Peyer's patch (tissue), 4 donors: ENCODE measurements at regions not wholly inside any gene's neighbourhood (a gene's known extent, or its start where the extent isn't known, plus 50 kb on each side); places are given as distances from the start of the nearest gene placed in this dataset.

Experiments
- POLR2A ChIP-seq, 2 donors: fragments of 450-650 bp; IDR thresholded peaks; one replicate each; pipeline ENCODE4 v1.5.1; 2017; ENCODE audit warnings: antibody characterized with exemption in 2 of 2, mild to moderate bottlenecking in 2 of 2, moderate library complexity in 2 of 2
- TF ChIP-seq, protein P1 (sequence below), 6 experiments: fragments of 450-650 bp in 4 of 6; fragments of 200-600 bp in 2 of 6; sonication (generic) in 1 of 6; IDR thresholded peaks; one replicate each; pipeline ENCODE4 v1.5.1; 2017 to 2019; ENCODE audit warnings: antibody characterized with exemption in 6 of 6, mild to moderate bottlenecking in 3 of 6, moderate library complexity in 1 of 6

- no peak for TF ChIP-seq POLR2A (IDR thresholded peaks at IDR 0.05)
- TF ChIP-seq, protein P1, sequence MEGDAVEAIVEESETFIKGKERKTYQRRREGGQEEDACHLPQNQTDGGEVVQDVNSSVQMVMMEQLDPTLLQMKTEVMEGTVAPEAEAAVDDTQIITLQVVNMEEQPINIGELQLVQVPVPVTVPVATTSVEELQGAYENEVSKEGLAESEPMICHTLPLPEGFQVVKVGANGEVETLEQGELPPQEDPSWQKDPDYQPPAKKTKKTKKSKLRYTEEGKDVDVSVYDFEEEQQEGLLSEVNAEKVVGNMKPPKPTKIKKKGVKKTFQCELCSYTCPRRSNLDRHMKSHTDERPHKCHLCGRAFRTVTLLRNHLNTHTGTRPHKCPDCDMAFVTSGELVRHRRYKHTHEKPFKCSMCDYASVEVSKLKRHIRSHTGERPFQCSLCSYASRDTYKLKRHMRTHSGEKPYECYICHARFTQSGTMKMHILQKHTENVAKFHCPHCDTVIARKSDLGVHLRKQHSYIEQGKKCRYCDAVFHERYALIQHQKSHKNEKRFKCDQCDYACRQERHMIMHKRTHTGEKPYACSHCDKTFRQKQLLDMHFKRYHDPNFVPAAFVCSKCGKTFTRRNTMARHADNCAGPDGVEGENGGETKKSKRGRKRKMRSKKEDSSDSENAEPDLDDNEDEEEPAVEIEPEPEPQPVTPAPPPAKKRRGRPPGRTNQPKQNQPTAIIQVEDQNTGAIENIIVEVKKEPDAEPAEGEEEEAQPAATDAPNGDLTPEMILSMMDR (IDR thresholded peaks at IDR 0.05) = no peak
Measured at GRCh38 chr1:34389974-34390373, 213.3 kb downstream of the C1orf94 start.
